ENCODE measurements at regions not wholly inside any gene's neighbourhood (a gene's known extent, or its start where the extent isn't known, plus 50 kb on each side); places are given as distances from the start of the nearest gene placed in this dataset.

DNA sequence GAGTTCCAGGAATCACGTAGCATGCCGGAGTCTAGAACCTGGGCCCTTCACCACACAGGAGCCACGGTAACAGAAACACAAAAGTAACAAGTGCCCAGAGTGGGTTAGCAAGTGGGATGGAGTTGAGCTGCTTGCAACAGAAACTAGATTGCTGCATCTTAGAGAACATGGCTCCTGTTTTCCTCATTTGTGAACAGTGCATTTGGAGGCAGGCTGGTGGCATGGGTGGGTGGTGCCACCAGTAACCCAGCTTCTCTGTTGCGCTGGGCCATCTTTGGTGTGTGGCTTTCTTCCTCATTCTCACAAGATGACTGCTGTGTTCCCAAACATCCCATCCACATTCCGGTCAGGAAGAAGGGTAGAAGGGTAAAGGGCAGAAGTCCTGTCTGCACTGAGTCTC is 95.5 kb downstream of the KATNIP start:
- no peak for DNase-seq (ENCODE audit: low spot score)
- TF ChIP-seq CTCF (IDR thresholded peaks at IDR 0.05; ENCODE audit: extremely low read depth, insufficient read depth, missing control alignments), result no peak
- in situ Hi-C loops (cut with MboI; ENCODE audit: low pct_unique_long_range_greater_than_20kb, low sequenced_read_pairs, unreplicated experiment), result no loop called here

GRCh38 chr16:27646806-27647205 is 96.9 kb downstream of the KATNIP start:
- in situ Hi-C loops (cut with MboI; ENCODE audit: low pct_unique_long_range_greater_than_20kb, low sequenced_read_pairs, unreplicated experiment), result no loop called here
- TF ChIP-seq CTCF (IDR thresholded peaks at IDR 0.05; ENCODE audit: extremely low read depth, insufficient read depth, missing control alignments), result no peak
- no peak for DNase-seq (ENCODE audit: low spot score)

DNA sequence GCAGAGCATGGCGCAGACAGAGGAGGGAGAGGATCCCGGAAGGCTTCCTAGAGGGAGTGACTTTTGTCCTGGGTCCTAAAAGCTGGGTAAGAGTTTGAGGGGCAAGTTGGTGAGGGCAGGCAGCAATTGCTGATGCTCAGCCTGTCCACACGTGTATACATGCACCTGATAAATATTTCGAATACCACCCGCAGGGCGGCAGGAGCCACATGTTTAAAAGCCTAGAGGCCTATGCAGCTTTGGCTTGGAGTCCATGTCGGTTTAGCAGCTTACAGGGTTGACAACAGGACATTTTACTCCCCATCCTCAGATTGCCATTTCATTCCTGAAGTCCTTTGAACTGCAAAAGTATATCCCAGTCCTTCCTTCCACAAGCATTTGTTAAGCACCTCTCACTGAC is 99.1 kb downstream of the KATNIP start:
- TF ChIP-seq CTCF (IDR thresholded peaks at IDR 0.05; ENCODE audit: extremely low read depth, insufficient read depth, missing control alignments), result no peak
- in situ Hi-C loops (cut with MboI; ENCODE audit: low pct_unique_long_range_greater_than_20kb, low sequenced_read_pairs, unreplicated experiment), result no loop called here

GRCh38 chr16:27650073-27650701 is 100.2 kb downstream of the KATNIP start:
- no peak for DNase-seq (ENCODE audit: low spot score)
- no peak for TF ChIP-seq CTCF (IDR thresholded peaks at IDR 0.05; ENCODE audit: extremely low read depth, insufficient read depth, missing control alignments)
- in situ Hi-C loops (cut with MboI; ENCODE audit: low pct_unique_long_range_greater_than_20kb, low sequenced_read_pairs, unreplicated experiment), result no loop called here

More for the DNA sequence above, 99.1 kb downstream of the KATNIP start:
- DNase-seq (ENCODE audit: low spot score), result no peak

DNA sequence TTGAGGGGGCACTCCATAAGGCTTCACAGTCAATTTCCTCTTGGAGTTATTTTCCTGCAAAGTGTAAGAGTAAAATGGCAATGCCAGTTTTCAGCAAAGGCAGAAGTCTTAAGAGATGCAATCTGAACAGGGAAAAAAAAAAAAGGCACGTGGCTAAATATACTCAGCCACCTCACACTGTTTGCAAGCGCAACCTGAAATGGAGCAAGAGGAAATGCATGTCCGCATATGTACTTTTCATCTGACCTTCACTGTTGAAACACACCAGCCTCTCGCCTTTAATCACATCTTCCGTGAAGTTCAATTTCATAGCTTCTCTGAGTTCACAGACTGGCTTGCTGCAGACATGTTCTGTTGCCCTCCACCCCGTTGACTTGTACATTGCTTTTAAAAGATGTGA is 101.4 kb downstream of the KATNIP start:
- in situ Hi-C loops (cut with MboI; ENCODE audit: low pct_unique_long_range_greater_than_20kb, low sequenced_read_pairs, unreplicated experiment), result no loop called here
- TF ChIP-seq CTCF (IDR thresholded peaks at IDR 0.05; ENCODE audit: extremely low read depth, insufficient read depth, missing control alignments), result no peak
- DNase-seq (ENCODE audit: low spot score), result no peak

DNA sequence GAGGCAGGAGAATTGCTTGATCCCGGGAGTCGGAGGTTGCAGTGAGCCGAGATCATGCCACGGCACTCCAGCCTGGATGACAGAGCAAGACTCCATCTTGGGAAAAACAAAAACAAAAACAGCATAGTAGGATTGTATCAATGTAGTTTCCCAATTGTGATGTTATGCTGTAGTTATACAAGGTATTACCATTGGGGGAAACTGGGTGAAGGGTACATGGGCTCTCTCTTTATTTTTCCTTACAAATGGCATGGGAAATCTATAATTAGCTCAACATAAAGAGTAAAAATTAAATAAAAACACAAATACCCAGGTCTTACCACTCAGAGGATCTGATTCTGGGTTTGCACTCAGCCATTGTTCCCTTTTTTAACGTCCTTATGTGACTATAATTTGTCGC is 107.9 kb downstream of the KATNIP start:
- TF ChIP-seq CTCF (IDR thresholded peaks at IDR 0.05; ENCODE audit: extremely low read depth, insufficient read depth, missing control alignments), result no peak
- DNase-seq (ENCODE audit: low spot score), result no peak
- in situ Hi-C loops (cut with MboI; ENCODE audit: low pct_unique_long_range_greater_than_20kb, low sequenced_read_pairs, unreplicated experiment), result no loop called here
